PC-3 (cell line): ENCODE measurements at regions not wholly inside any gene's neighbourhood (a gene's known extent, or its start where the extent isn't known, plus 50 kb on each side); places are given as distances from the start of the nearest gene placed in this dataset.

Experiments
- ATAC-seq: fragments of 200-7000 bp; cut with Tn5 transposase; 2 replicates; pipeline ENCODE4 v1.9.1; 2020; ENCODE audit warnings: mild to moderate bottlenecking, moderate library complexity
- BruUV-seq: library from RNA; stranded (reverse); fragments of 400-500 nt; replicated peaks from 2 replicates; lab custom pipeline; 2021; lab: Mats Ljungman, UMichigan
- CTCF ChIA-PET: fragments of 300-600 bp; sonication (Branson Sonifier 250); formaldehyde crosslinking; loops from one replicate; lab custom pipeline; 2022; ENCODE audit warnings: antibody characterized with exemption; lab: Charles Lee
- POLR2A ChIA-PET: fragments of 300-600 bp; sonication (Branson Sonifier 250); formaldehyde crosslinking; loops from one replicate; lab custom pipeline; 2022; ENCODE audit warnings: antibody characterized with exemption; ENCODE audit not compliant: unreplicated experiment; lab: Charles Lee
- DNase-seq: peaks from one replicate; pipeline ENCODE4 v3.0.0-alpha.2; 2015
- H2AFZ ChIP-seq: fragments of 300-600 bp; sonication (generic); 2 replicates; pipeline ENCODE4 v1.6.0; 2016; ENCODE audit warnings: antibody characterized with exemption, low read length
- H3F3A ChIP-seq: fragments of 300-600 bp; sonication (generic); one replicate; pipeline ENCODE4 v1.6.0; 2017; ENCODE audit warnings: antibody characterized with exemption, low read length, control low read depth, mild to moderate bottlenecking; ENCODE audit not compliant: unreplicated experiment
- H3K27ac ChIP-seq: fragments of 300-600 bp; sonication (generic); 2 replicates; pipeline ENCODE4 v1.5.1; 2016; ENCODE audit warnings: mild to moderate bottlenecking, low read length
- H3K27me3 ChIP-seq: fragments of 300-600 bp; sonication (generic); 2 replicates; pipeline ENCODE4 v1.6.1; 2016; ENCODE audit warnings: low read length, mixed read lengths
- H3K36me3 ChIP-seq: fragments of 300-600 bp; sonication (generic); 2 replicates; pipeline ENCODE4 v1.6.1; 2016; ENCODE audit warnings: low read depth, mixed run types, low read length, mixed read lengths
- H3K4me1 ChIP-seq: fragments of 300-600 bp; sonication (generic); 2 replicates; pipeline ENCODE4 v1.5.1; 2016; ENCODE audit warnings: low read length; ENCODE audit not compliant: insufficient read depth
- H3K4me2 ChIP-seq: fragments of 300-600 bp; sonication (generic); 2 replicates; pipeline ENCODE4 v1.6.0; 2016; ENCODE audit warnings: low read length
- H3K4me3 ChIP-seq: fragments of 300-600 bp; sonication (generic); 2 replicates; pipeline ENCODE4 v1.5.1; 2016; ENCODE audit warnings: mild to moderate bottlenecking, low read length, mixed read lengths
- H3K79me2 ChIP-seq: fragments of 300-600 bp; sonication (generic); 2 replicates; pipeline ENCODE4 v1.6.1; 2017; ENCODE audit warnings: low read length, mixed read lengths
- H3K9ac ChIP-seq: fragments of 300-600 bp; sonication (generic); 2 replicates; pipeline ENCODE4 v1.6.0; 2016; ENCODE audit warnings: mild to moderate bottlenecking, low read length
- H3K9me2 ChIP-seq: fragments of 300-600 bp; sonication (generic); replicated peaks from 2 replicates; pipeline ENCODE4 v1.6.1; 2016; ENCODE audit warnings: mixed run types, low read length, mixed read lengths
- H3K9me3 ChIP-seq: fragments of 300-600 bp; sonication (generic); 2 replicates; pipeline ENCODE4 v1.6.1; 2016; ENCODE audit warnings: low read length, mixed read lengths
- H4K20me1 ChIP-seq: fragments of 300-600 bp; sonication (generic); 2 replicates; pipeline ENCODE4 v1.6.1; 2016; ENCODE audit warnings: low read length, mixed read lengths
- CTCF ChIP-seq: fragments of 300-600 bp; sonication (generic); conservative IDR thresholded peaks from 2 replicates; pipeline ENCODE4 v1.5.1; 2017; ENCODE audit warnings: antibody characterized with exemption, low read depth, mild to moderate bottlenecking, low read length
- EZH2 ChIP-seq: fragments of 300-600 bp; sonication (generic); IDR thresholded peaks from one replicate; pipeline ENCODE4 v1.6.1; 2017; ENCODE audit warnings: antibody characterized with exemption, mild to moderate bottlenecking, low read length; ENCODE audit not compliant: unreplicated experiment
- EZH2phosphoT487 ChIP-seq: fragments of 300-600 bp; sonication (generic); IDR thresholded peaks from 2 replicates; pipeline ENCODE4 v1.6.1; 2018; ENCODE audit warnings: mild to moderate bottlenecking, antibody characterized with exemption, low read length, borderline replicate concordance
- intact Hi-C: fragments of 100-400 bp; cut with micrococcal nuclease; formaldehyde crosslinking; loops from 2 replicates; pipeline ENCODE4 v1.9.0; 2023

- intact Hi-C loops, result no loop called here
- H3K79me2 ChIP-seq, result no peaks in the 10 kb centered on the region
- no TSS peak for BruUV-seq
- H3K9me3 ChIP-seq, result no peaks in the 10 kb centered on the region
- no peaks in the 10 kb centered on the region for H3K36me3 ChIP-seq
- CTCF ChIA-PET, result no interaction called here
- no peaks in the 10 kb centered on the region for H3K9me2 ChIP-seq
- H3K27me3 ChIP-seq, result peaks cover 22% of the 10 kb centered on the region
- H3K27ac ChIP-seq, result no peak overlapping the region
- DNase-seq (no peak), ATAC-seq (no peak)
- TF ChIP-seq EZH2phosphoT487 (no peak), EZH2 (no peak), CTCF (no peak)
- H3K4me3 ChIP-seq, result no peak overlapping the region
- no peaks in the 10 kb centered on the region for H3F3A ChIP-seq
- no peak overlapping the region for H3K9ac ChIP-seq
- no peaks in the 10 kb centered on the region for H4K20me1 ChIP-seq
- H3K4me1 ChIP-seq, result no peaks in the 10 kb centered on the region
- no peak overlapping the region for H2AFZ ChIP-seq
- H3K4me2 ChIP-seq, result no peak overlapping the region
- POLR2A ChIA-PET, result no interaction called here
Measured at GRCh38 chr1:181984006-181984405, 77.5 kb downstream of the ZNF648 start.

GRCh38 chr1:181981821-181982220, 79.7 kb downstream of the ZNF648 start:
- Histone ChIP-seq H3K9me3 (no peaks in the 10 kb centered on the region), H3K27me3 (peaks cover 13% of the 10 kb centered on the region), H3K79me2 (no peaks in the 10 kb centered on the region), H3K36me3 (no peaks in the 10 kb centered on the region), H3K9ac (no peak overlapping the region), H4K20me1 (no peaks in the 10 kb centered on the region), H3K27ac (no peak overlapping the region), H2AFZ (no peak overlapping the region), H3K4me3 (no peak overlapping the region), H3F3A (no peaks in the 10 kb centered on the region), H3K9me2 (no peaks in the 10 kb centered on the region), H3K4me1 (no peaks in the 10 kb centered on the region), H3K4me2 (no peak overlapping the region)
- ChIA-PET POLR2A (no interaction called here), CTCF (no interaction called here)
- intact Hi-C loops, result no loop called here
- BruUV-seq, result no TSS peak
- DNase-seq (no peak), ATAC-seq (no peak)
- TF ChIP-seq CTCF (no peak), EZH2phosphoT487 (no peak)

- Histone ChIP-seq H3K27ac (no peak overlapping the region), H3K79me2 (no peaks in the 10 kb centered on the region), H3K9me3 (no peaks in the 10 kb centered on the region), H3K4me1 (no peaks in the 10 kb centered on the region), H3F3A (no peaks in the 10 kb centered on the region), H3K4me3 (no peak overlapping the region), H3K27me3 (no peaks in the 10 kb centered on the region), H2AFZ (no peak overlapping the region), H4K20me1 (no peaks in the 10 kb centered on the region), H3K9ac (no peak overlapping the region), H3K4me2 (no peak overlapping the region), H3K9me2 (no peaks in the 10 kb centered on the region), H3K36me3 (no peaks in the 10 kb centered on the region)
- intact Hi-C loops, result no loop called here
- BruUV-seq, result no TSS peak
- ATAC-seq (no peak), DNase-seq (no peak)
- ChIA-PET POLR2A (no interaction called here), CTCF (no interaction called here)
- no peak for TF ChIP-seq EZH2phosphoT487
- no peak for TF ChIP-seq EZH2
- TF ChIP-seq CTCF, result no peak
Measured at GRCh38 chr1:181972256-181972655, 89.3 kb downstream of the ZNF648 start.
